Progenitor cell of endocrine pancreas (in vitro differentiated cells): ENCODE measurements at regions not wholly inside any gene's neighbourhood (a gene's known extent, or its start where the extent isn't known, plus 50 kb on each side); places are given as distances from the start of the nearest gene placed in this dataset.

Source experiments
- DNase-seq: peaks from one replicate; pipeline ENCODE4 v3.0.0; 2021; ENCODE audit warnings: low spot score; ENCODE audit not compliant: unreplicated experiment
- H3K27ac Mint-ChIP-seq: 2 replicates; pipeline ENCODE4 v1.8.0; 2021; ENCODE audit warnings: mild to moderate bottlenecking, moderate library complexity, mixed read lengths
- H3K27me3 Mint-ChIP-seq: 2 replicates; pipeline ENCODE4 v1.8.0; 2021; ENCODE audit warnings: mixed read lengths
- H3K36me3 Mint-ChIP-seq: 2 replicates; pipeline ENCODE4 v1.8.0; 2022; ENCODE audit warnings: mixed read lengths; ENCODE audit not compliant: insufficient read depth
- H3K4me1 Mint-ChIP-seq: 2 replicates; pipeline ENCODE4 v1.8.0; 2021; ENCODE audit warnings: low read depth, mixed read lengths
- H3K4me3 Mint-ChIP-seq: 2 replicates; pipeline ENCODE4 v1.8.0; 2021; ENCODE audit warnings: low read depth, mild to moderate bottlenecking, moderate library complexity, mixed read lengths
- H3K9me3 Mint-ChIP-seq: 2 replicates; pipeline ENCODE4 v1.8.0; 2021; ENCODE audit warnings: low read depth, mixed read lengths
- CTCF ChIP-seq: fragments of 200-600 bp; sonication (generic); IDR thresholded peaks from one replicate; pipeline ENCODE4 v1.5.0; 2021; ENCODE audit warnings: antibody characterized with exemption, mild to moderate bottlenecking; ENCODE audit not compliant: unreplicated experiment

DNA sequence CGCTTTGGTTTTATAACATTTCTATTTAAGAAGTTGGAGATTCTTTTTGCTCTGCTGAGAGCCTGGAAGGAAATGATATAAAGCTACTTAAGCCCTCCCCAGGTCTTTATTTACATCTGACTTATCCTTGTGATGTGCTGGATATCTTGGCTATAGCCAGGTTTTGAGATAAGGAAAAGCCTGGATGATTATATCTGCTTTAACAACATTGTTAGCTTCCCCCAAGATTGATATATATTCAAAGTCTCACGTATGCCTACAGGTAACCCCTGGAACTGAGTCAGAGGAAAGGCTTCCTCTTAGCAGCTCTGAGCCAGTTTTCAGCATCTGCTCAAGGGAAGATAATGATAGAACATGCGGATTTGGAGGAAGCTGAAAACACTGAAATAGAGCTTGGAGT, 61.5 kb upstream of the CRBN start:
- no peak for DNase-seq
- no peak overlapping the region for H3K4me3 Mint-ChIP-seq
- peaks cover 2% of the 10 kb centered on the region for H3K27me3 Mint-ChIP-seq
- H3K4me1 Mint-ChIP-seq: no peaks in the 10 kb centered on the region
- no peaks in the 10 kb centered on the region for H3K36me3 Mint-ChIP-seq
- H3K27ac Mint-ChIP-seq: no peak overlapping the region
- TF ChIP-seq CTCF: no peak
- peaks cover 4% of the 10 kb centered on the region for H3K9me3 Mint-ChIP-seq

- H3K36me3 Mint-ChIP-seq: no peaks in the 10 kb centered on the region
- no peak for TF ChIP-seq CTCF
Measured at GRCh38 chr3:3237979-3238378, 58.5 kb upstream of the CRBN start.

GRCh38 chr3:3232251-3232650, 52.8 kb upstream of the CRBN start:
- no peaks in the 10 kb centered on the region for H3K36me3 Mint-ChIP-seq
- H3K27ac Mint-ChIP-seq: no peak overlapping the region
- H3K4me1 Mint-ChIP-seq: no peaks in the 10 kb centered on the region
- H3K27me3 Mint-ChIP-seq: no peaks in the 10 kb centered on the region
- no peak overlapping the region for H3K4me3 Mint-ChIP-seq
- H3K9me3 Mint-ChIP-seq: peaks cover 3% of the 10 kb centered on the region
- no peak for TF ChIP-seq CTCF
- DNase-seq: no peak

More at GRCh38 chr3:3237979-3238378, 58.5 kb upstream of the CRBN start:
- Mint-ChIP-seq H3K27ac (no peak overlapping the region), H3K27me3 (no peaks in the 10 kb centered on the region), H3K4me1 (no peaks in the 10 kb centered on the region), H3K4me3 (no peak overlapping the region), H3K9me3 (no peaks in the 10 kb centered on the region)
- no peak for DNase-seq
